PC-3 (cell line): ENCODE measurements at regions not wholly inside any gene's neighbourhood (a gene's known extent, or its start where the extent isn't known, plus 50 kb on each side); places are given as distances from the start of the nearest gene placed in this dataset.
A peak's percentile ranks its signal among the peaks of the same experiment; 100 is the strongest.

Source experiments
- ATAC-seq: fragments of 200-7000 bp; cut with Tn5 transposase; 2 replicates; pipeline ENCODE4 v1.9.1; 2020; ENCODE audit warnings: mild to moderate bottlenecking, moderate library complexity
- BruUV-seq: library from RNA; stranded (reverse); fragments of 400-500 nt; replicated peaks from 2 replicates; lab custom pipeline; 2021; lab: Mats Ljungman, UMichigan
- CTCF ChIA-PET: fragments of 300-600 bp; sonication (Branson Sonifier 250); formaldehyde crosslinking; loops from one replicate; lab custom pipeline; 2022; ENCODE audit warnings: antibody characterized with exemption; lab: Charles Lee
- POLR2A ChIA-PET: fragments of 300-600 bp; sonication (Branson Sonifier 250); formaldehyde crosslinking; loops from one replicate; lab custom pipeline; 2022; ENCODE audit warnings: antibody characterized with exemption; ENCODE audit not compliant: unreplicated experiment; lab: Charles Lee
- DNase-seq: peaks from one replicate; pipeline ENCODE4 v3.0.0-alpha.2; 2015
- H2AFZ ChIP-seq: fragments of 300-600 bp; sonication (generic); 2 replicates; pipeline ENCODE4 v1.6.0; 2016; ENCODE audit warnings: antibody characterized with exemption, low read length
- H3F3A ChIP-seq: fragments of 300-600 bp; sonication (generic); one replicate; pipeline ENCODE4 v1.6.0; 2017; ENCODE audit warnings: antibody characterized with exemption, low read length, control low read depth, mild to moderate bottlenecking; ENCODE audit not compliant: unreplicated experiment
- H3K27ac ChIP-seq: fragments of 300-600 bp; sonication (generic); 2 replicates; pipeline ENCODE4 v1.5.1; 2016; ENCODE audit warnings: mild to moderate bottlenecking, low read length
- H3K27me3 ChIP-seq: fragments of 300-600 bp; sonication (generic); 2 replicates; pipeline ENCODE4 v1.6.1; 2016; ENCODE audit warnings: low read length, mixed read lengths
- H3K36me3 ChIP-seq: fragments of 300-600 bp; sonication (generic); 2 replicates; pipeline ENCODE4 v1.6.1; 2016; ENCODE audit warnings: low read depth, mixed run types, low read length, mixed read lengths
- H3K4me1 ChIP-seq: fragments of 300-600 bp; sonication (generic); 2 replicates; pipeline ENCODE4 v1.5.1; 2016; ENCODE audit warnings: low read length; ENCODE audit not compliant: insufficient read depth
- H3K4me2 ChIP-seq: fragments of 300-600 bp; sonication (generic); 2 replicates; pipeline ENCODE4 v1.6.0; 2016; ENCODE audit warnings: low read length
- H3K4me3 ChIP-seq: fragments of 300-600 bp; sonication (generic); 2 replicates; pipeline ENCODE4 v1.5.1; 2016; ENCODE audit warnings: mild to moderate bottlenecking, low read length, mixed read lengths
- H3K79me2 ChIP-seq: fragments of 300-600 bp; sonication (generic); 2 replicates; pipeline ENCODE4 v1.6.1; 2017; ENCODE audit warnings: low read length, mixed read lengths
- H3K9ac ChIP-seq: fragments of 300-600 bp; sonication (generic); 2 replicates; pipeline ENCODE4 v1.6.0; 2016; ENCODE audit warnings: mild to moderate bottlenecking, low read length
- H3K9me2 ChIP-seq: fragments of 300-600 bp; sonication (generic); replicated peaks from 2 replicates; pipeline ENCODE4 v1.6.1; 2016; ENCODE audit warnings: mixed run types, low read length, mixed read lengths
- H3K9me3 ChIP-seq: fragments of 300-600 bp; sonication (generic); 2 replicates; pipeline ENCODE4 v1.6.1; 2016; ENCODE audit warnings: low read length, mixed read lengths
- H4K20me1 ChIP-seq: fragments of 300-600 bp; sonication (generic); 2 replicates; pipeline ENCODE4 v1.6.1; 2016; ENCODE audit warnings: low read length, mixed read lengths
- EZH2 ChIP-seq: fragments of 300-600 bp; sonication (generic); IDR thresholded peaks from one replicate; pipeline ENCODE4 v1.6.1; 2017; ENCODE audit warnings: antibody characterized with exemption, mild to moderate bottlenecking, low read length; ENCODE audit not compliant: unreplicated experiment
- EZH2phosphoT487 ChIP-seq: fragments of 300-600 bp; sonication (generic); IDR thresholded peaks from 2 replicates; pipeline ENCODE4 v1.6.1; 2018; ENCODE audit warnings: mild to moderate bottlenecking, antibody characterized with exemption, low read length, borderline replicate concordance
- intact Hi-C: fragments of 100-400 bp; cut with micrococcal nuclease; formaldehyde crosslinking; loops from 2 replicates; pipeline ENCODE4 v1.9.0; 2023
- TF ChIP-seq, protein P1 (sequence below): fragments of 300-600 bp; sonication (generic); conservative IDR thresholded peaks from 2 replicates; pipeline ENCODE4 v1.5.1; 2017; ENCODE audit warnings: antibody characterized with exemption, low read depth, mild to moderate bottlenecking, low read length

DNA sequence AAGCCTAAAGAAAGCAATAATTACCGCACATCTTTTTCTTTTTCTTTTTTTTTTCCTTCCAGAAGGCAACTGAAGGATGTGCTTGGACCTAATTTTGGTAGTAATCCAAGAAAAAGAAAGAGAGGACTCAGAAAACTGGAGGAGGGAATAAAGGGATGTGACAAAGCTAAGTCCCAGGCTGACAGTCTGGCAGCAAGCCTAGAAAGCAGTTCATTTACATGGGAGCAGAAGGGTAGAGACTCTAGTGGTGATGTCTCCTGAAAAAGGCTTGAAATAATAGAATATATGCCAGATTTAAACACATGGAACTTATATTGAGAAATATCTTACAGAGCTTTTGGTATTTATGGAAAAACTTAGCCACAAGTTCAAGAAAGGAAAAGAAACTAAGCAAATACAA lies 101.0 kb upstream of the SHISA6 start:
- intact Hi-C loops = loop anchor here (5.0 kb wide), 1 partner anchor 263 kb away; no protein-coding TSS in a partner anchor
- ATAC-seq (no peak), DNase-seq (no peak)
- no TSS peak for BruUV-seq
- no peaks in the 10 kb centered on the region for H3K9me2 ChIP-seq
- H3K36me3 ChIP-seq = no peaks in the 10 kb centered on the region
- POLR2A ChIA-PET = no interaction called here
- no peaks in the 10 kb centered on the region for H3K9me3 ChIP-seq
- no peak overlapping the region for H2AFZ ChIP-seq
- H3K9ac ChIP-seq = no peak overlapping the region
- CTCF ChIA-PET = no interaction called here
- no peaks in the 10 kb centered on the region for H3K27me3 ChIP-seq
- no peak overlapping the region for H3K4me3 ChIP-seq
- H4K20me1 ChIP-seq = no peaks in the 10 kb centered on the region
- TF ChIP-seq, protein P1, sequence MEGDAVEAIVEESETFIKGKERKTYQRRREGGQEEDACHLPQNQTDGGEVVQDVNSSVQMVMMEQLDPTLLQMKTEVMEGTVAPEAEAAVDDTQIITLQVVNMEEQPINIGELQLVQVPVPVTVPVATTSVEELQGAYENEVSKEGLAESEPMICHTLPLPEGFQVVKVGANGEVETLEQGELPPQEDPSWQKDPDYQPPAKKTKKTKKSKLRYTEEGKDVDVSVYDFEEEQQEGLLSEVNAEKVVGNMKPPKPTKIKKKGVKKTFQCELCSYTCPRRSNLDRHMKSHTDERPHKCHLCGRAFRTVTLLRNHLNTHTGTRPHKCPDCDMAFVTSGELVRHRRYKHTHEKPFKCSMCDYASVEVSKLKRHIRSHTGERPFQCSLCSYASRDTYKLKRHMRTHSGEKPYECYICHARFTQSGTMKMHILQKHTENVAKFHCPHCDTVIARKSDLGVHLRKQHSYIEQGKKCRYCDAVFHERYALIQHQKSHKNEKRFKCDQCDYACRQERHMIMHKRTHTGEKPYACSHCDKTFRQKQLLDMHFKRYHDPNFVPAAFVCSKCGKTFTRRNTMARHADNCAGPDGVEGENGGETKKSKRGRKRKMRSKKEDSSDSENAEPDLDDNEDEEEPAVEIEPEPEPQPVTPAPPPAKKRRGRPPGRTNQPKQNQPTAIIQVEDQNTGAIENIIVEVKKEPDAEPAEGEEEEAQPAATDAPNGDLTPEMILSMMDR = no peak
- TF ChIP-seq EZH2phosphoT487 (no peak), EZH2 (no peak)
- H3K4me1 ChIP-seq = no peaks in the 10 kb centered on the region
- no peak overlapping the region for H3K4me2 ChIP-seq
- no peaks in the 10 kb centered on the region for H3F3A ChIP-seq
- H3K79me2 ChIP-seq = no peaks in the 10 kb centered on the region
- no peak overlapping the region for H3K27ac ChIP-seq

- POLR2A ChIA-PET = no interaction called here
- Histone ChIP-seq H3K79me2 (no peaks in the 10 kb centered on the region), H2AFZ (no peak overlapping the region), H3K27me3 (no peaks in the 10 kb centered on the region), H3K9ac (no peak overlapping the region), H3K4me1 (no peaks in the 10 kb centered on the region), H3K27ac (no peak overlapping the region), H3K9me3 (no peaks in the 10 kb centered on the region), H3K9me2 (no peaks in the 10 kb centered on the region), H3K36me3 (no peaks in the 10 kb centered on the region), H3F3A (no peaks in the 10 kb centered on the region), H3K4me2 (peak overlapping the region; percentile 10; the same call in 1 of the 2 replicates), H3K4me3 (peak overlapping the region; percentile 27; the same call in 1 of the 2 replicates), H4K20me1 (no peaks in the 10 kb centered on the region)
- BruUV-seq = no TSS peak
- ATAC-seq = no peak
- intact Hi-C loops = no loop called here
- CTCF ChIA-PET = no interaction called here
- TF ChIP-seq EZH2phosphoT487 (no peak), EZH2 (no peak)
- TF ChIP-seq, protein P1 = no peak
- DNase-seq = no peak
Measured at GRCh38 chr17:11138023-11138422, 103.0 kb upstream of the SHISA6 start.

- intact Hi-C loops = no loop called here
- Histone ChIP-seq H4K20me1 (no peaks in the 10 kb centered on the region), H3K9me2 (no peaks in the 10 kb centered on the region), H3K9me3 (no peaks in the 10 kb centered on the region), H3K9ac (no peak overlapping the region), H3K4me2 (no peak overlapping the region), H3K27me3 (no peaks in the 10 kb centered on the region), H2AFZ (no peak overlapping the region), H3K4me3 (no peak overlapping the region), H3K4me1 (no peaks in the 10 kb centered on the region), H3K79me2 (no peaks in the 10 kb centered on the region), H3K36me3 (no peaks in the 10 kb centered on the region), H3F3A (no peaks in the 10 kb centered on the region), H3K27ac (no peak overlapping the region)
- no peak for DNase-seq
- ChIA-PET POLR2A (no interaction called here), CTCF (no interaction called here)
- ATAC-seq = no peak
- no peak for TF ChIP-seq EZH2
- TF ChIP-seq EZH2phosphoT487 = no peak
- TF ChIP-seq, protein P1 = no peak
- BruUV-seq = no TSS peak
Measured at GRCh38 chr17:11135819-11136218, 105.2 kb upstream of the SHISA6 start.
